Lower leg skin (tissue), 3 donors: ENCODE measurements at regions not wholly inside any gene's neighbourhood (a gene's known extent, or its start where the extent isn't known, plus 50 kb on each side); places are given as distances from the start of the nearest gene placed in this dataset.

ENCODE experiments used
- POLR2A ChIP-seq, 2 donors: fragments of 450-650 bp; IDR thresholded peaks; one replicate each; pipeline ENCODE4 v1.6.1; 2016 to 2017; ENCODE audit warnings: antibody characterized with exemption in 2 of 2, mild to moderate bottlenecking in 1 of 2, moderate library complexity in 1 of 2
- TF ChIP-seq, protein P1 (sequence below), 3 donors: fragments of 450-650 bp; IDR thresholded peaks; one replicate each; pipeline ENCODE4 v1.5.1; 2016; ENCODE audit warnings: antibody characterized with exemption in 3 of 3, mild to moderate bottlenecking in 3 of 3, moderate library complexity in 2 of 3

DNA sequence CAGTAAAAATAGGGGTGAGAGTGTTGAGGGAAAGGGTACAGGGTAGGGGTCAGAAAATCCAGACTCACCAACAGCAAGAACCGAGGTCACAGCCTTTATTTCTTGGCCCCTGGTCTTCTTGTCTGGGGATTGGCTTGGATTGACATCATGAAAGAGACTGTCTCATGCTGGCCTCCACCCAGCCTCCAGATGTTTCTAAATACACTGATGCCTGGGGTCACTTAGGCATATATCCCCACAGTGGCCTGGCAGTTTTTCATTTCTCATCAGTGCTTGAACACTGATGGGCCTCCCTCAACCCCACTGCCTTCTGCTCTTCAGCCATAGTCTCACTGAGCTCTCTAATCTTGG is 173.9 kb downstream of the RTL9 start:
- TF ChIP-seq, protein P1, sequence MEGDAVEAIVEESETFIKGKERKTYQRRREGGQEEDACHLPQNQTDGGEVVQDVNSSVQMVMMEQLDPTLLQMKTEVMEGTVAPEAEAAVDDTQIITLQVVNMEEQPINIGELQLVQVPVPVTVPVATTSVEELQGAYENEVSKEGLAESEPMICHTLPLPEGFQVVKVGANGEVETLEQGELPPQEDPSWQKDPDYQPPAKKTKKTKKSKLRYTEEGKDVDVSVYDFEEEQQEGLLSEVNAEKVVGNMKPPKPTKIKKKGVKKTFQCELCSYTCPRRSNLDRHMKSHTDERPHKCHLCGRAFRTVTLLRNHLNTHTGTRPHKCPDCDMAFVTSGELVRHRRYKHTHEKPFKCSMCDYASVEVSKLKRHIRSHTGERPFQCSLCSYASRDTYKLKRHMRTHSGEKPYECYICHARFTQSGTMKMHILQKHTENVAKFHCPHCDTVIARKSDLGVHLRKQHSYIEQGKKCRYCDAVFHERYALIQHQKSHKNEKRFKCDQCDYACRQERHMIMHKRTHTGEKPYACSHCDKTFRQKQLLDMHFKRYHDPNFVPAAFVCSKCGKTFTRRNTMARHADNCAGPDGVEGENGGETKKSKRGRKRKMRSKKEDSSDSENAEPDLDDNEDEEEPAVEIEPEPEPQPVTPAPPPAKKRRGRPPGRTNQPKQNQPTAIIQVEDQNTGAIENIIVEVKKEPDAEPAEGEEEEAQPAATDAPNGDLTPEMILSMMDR (IDR thresholded peaks at IDR 0.05), result no peak
- TF ChIP-seq POLR2A (IDR thresholded peaks at IDR 0.05), result no peak
